Trophoblast cell (in vitro differentiated cells and primary cell): ENCODE measurements at regions not wholly inside any gene's neighbourhood (a gene's known extent, or its start where the extent isn't known, plus 50 kb on each side); places are given as distances from the start of the nearest gene placed in this dataset.
A peak's percentile ranks its signal among the peaks of the same experiment; 100 is the strongest.

Experiments used
- DNase-seq, 2 donors: peaks; one replicate each; pipeline ENCODE4 v3.0.0-alpha.2; 2016
- H2AFZ ChIP-seq: 2 replicates; pipeline ENCODE4 v1.6.1; 2013; ENCODE audit warnings: low read length, moderate library complexity, mild to moderate bottlenecking; ENCODE audit not compliant: insufficient read depth, poor library complexity
- H2AK5ac ChIP-seq: 2 replicates; pipeline ENCODE4 v1.6.1; 2013; ENCODE audit warnings: mild to moderate bottlenecking, low read length
- H2BK120ac ChIP-seq: 2 replicates; pipeline ENCODE4 v1.6.1; 2013; ENCODE audit warnings: low read length, mild to moderate bottlenecking, moderate library complexity; ENCODE audit not compliant: insufficient read depth, poor library complexity
- H2BK12ac ChIP-seq: 2 replicates; pipeline ENCODE4 v1.6.1; 2013; ENCODE audit warnings: mild to moderate bottlenecking, low read length, moderate library complexity
- H2BK5ac ChIP-seq: 2 replicates; pipeline ENCODE4 v1.6.1; 2013; ENCODE audit warnings: low read length, low read depth, moderate library complexity, mild to moderate bottlenecking; ENCODE audit not compliant: poor library complexity
- H3K14ac ChIP-seq: 2 replicates; pipeline ENCODE4 v1.6.1; 2013; ENCODE audit warnings: mild to moderate bottlenecking, low read length
- H3K18ac ChIP-seq: 2 replicates; pipeline ENCODE4 v1.6.1; 2013; ENCODE audit warnings: mild to moderate bottlenecking, low read length
- H3K23ac ChIP-seq: 2 replicates; pipeline ENCODE4 v1.6.1; 2013; ENCODE audit warnings: low read length
- H3K27ac ChIP-seq: 2 replicates; pipeline ENCODE4 v1.5.1; 2013; ENCODE audit warnings: low read depth, mild to moderate bottlenecking, inconsistent platforms, low read length, moderate library complexity
- H3K27me3 ChIP-seq: 2 replicates; pipeline ENCODE4 v1.6.1; 2013; ENCODE audit warnings: inconsistent platforms, mild to moderate bottlenecking, low read length, moderate library complexity; ENCODE audit not compliant: insufficient read depth
- H3K36me3 ChIP-seq, 2 experiments: 1 replicate in 1 of 2; 2 replicates in 1 of 2; pipeline ENCODE4 v1.6.1; 2013; ENCODE audit warnings: low read length in 2 of 2, mild to moderate bottlenecking in 2 of 2, moderate library complexity in 1 of 2; ENCODE audit not compliant: insufficient read depth in 2 of 2, control insufficient read depth in 1 of 2
- H3K4ac ChIP-seq: 2 replicates; pipeline ENCODE4 v1.6.1; 2013; ENCODE audit warnings: low read depth, mild to moderate bottlenecking, low read length, moderate library complexity
- H3K4me1 ChIP-seq, 2 experiments: 1 replicate in 1 of 2; 2 replicates in 1 of 2; pipeline ENCODE4 v1.6.1; 2013; ENCODE audit warnings: low read length in 2 of 2, mild to moderate bottlenecking in 2 of 2, moderate library complexity in 1 of 2; ENCODE audit not compliant: insufficient read depth in 2 of 2, control insufficient read depth in 1 of 2
- H3K4me2 ChIP-seq: 2 replicates; pipeline ENCODE4 v1.6.1; 2013; ENCODE audit warnings: inconsistent platforms, mild to moderate bottlenecking, low read length, moderate library complexity
- H3K4me3 ChIP-seq: 2 replicates; pipeline ENCODE4 v1.5.1; 2013; ENCODE audit warnings: mild to moderate bottlenecking, low read depth, low read length, inconsistent platforms
- H3K79me1 ChIP-seq: one replicate; pipeline ENCODE4 v1.6.1; 2013; ENCODE audit warnings: low read length
- H3K79me2 ChIP-seq: 2 replicates; pipeline ENCODE4 v1.6.1; 2013; ENCODE audit warnings: low read length, mild to moderate bottlenecking; ENCODE audit not compliant: control insufficient read depth, insufficient read depth, poor library complexity
- H3K9ac ChIP-seq: 2 replicates; pipeline ENCODE4 v1.6.1; 2013; ENCODE audit warnings: mild to moderate bottlenecking, low read length
- H3K9me3 ChIP-seq: 2 replicates; pipeline ENCODE4 v1.6.1; 2013; ENCODE audit warnings: low read depth, mild to moderate bottlenecking, control low read depth, inconsistent platforms, low read length; ENCODE audit not compliant: insufficient read depth
- H4K12ac ChIP-seq: 2 replicates; pipeline ENCODE4 v1.6.1; 2013; ENCODE audit warnings: low read depth, mild to moderate bottlenecking, low read length, moderate library complexity
- H4K8ac ChIP-seq: 2 replicates; pipeline ENCODE4 v1.6.1; 2013; ENCODE audit warnings: low read depth, mild to moderate bottlenecking, low read length, moderate library complexity
- H4K91ac ChIP-seq: one replicate; pipeline ENCODE4 v1.6.1; 2013; ENCODE audit warnings: low read depth, mild to moderate bottlenecking, low read length, moderate library complexity
- WGBS: extraction: QIAGEN DNeasy Blood & Tissue Kit; methylation state at CpG from one replicate; pipeline ENCODE4 v1.1.7; 2013; ENCODE audit warnings: missing lambda C conversion rate; ENCODE audit not compliant: insufficient read length, insufficient coverage; ENCODE audit errors: extremely low coverage; 5-methylcytosine and 5-hydroxymethylcytosine counted together

GRCh38 chr3:127358641-127359040, 70.8 kb upstream of the PRR20G start:
- H3K9me3 ChIP-seq, result peaks cover 29% of the 10 kb centered on the region
- DNase-seq, result no peak
- no peak overlapping the region for H3K18ac ChIP-seq
- H2AK5ac ChIP-seq, result no peak overlapping the region
- no peak overlapping the region for H3K9ac ChIP-seq
- no peaks in the 10 kb centered on the region for H3K36me3 ChIP-seq
- H3K23ac ChIP-seq, result no peak overlapping the region
- no peak overlapping the region for H3K4me2 ChIP-seq
- H4K8ac ChIP-seq, result no peak overlapping the region
- no peak overlapping the region for H4K91ac ChIP-seq
- H2BK12ac ChIP-seq, result no peak overlapping the region
- no peak overlapping the region for H3K4me3 ChIP-seq
- no peaks in the 10 kb centered on the region for H3K79me1 ChIP-seq
- H3K27me3 ChIP-seq, result no peaks in the 10 kb centered on the region
- no peaks in the 10 kb centered on the region for H3K4me1 ChIP-seq
- no peak overlapping the region for H2BK120ac ChIP-seq
- H3K79me2 ChIP-seq, result no peaks in the 10 kb centered on the region
- no peak overlapping the region for H3K27ac ChIP-seq
- no peak overlapping the region for H3K14ac ChIP-seq
- H2AFZ ChIP-seq, result no peak overlapping the region
- H2BK5ac ChIP-seq, result no peak overlapping the region
- H4K12ac ChIP-seq, result no peak overlapping the region
- no CpG with 5 or more reads among the region's 6 CpGs for WGBS
- no peak overlapping the region for H3K4ac ChIP-seq

- H3K4me1 ChIP-seq, result no peaks in the 10 kb centered on the region
- H3K79me2 ChIP-seq, result no peaks in the 10 kb centered on the region
- H4K8ac ChIP-seq, result no peak overlapping the region
- no peak overlapping the region for H2AFZ ChIP-seq
- no peak overlapping the region for H3K14ac ChIP-seq
- H3K18ac ChIP-seq, result no peak overlapping the region
- no peak overlapping the region for H3K9ac ChIP-seq
- no peaks in the 10 kb centered on the region for H3K36me3 ChIP-seq
- no peak overlapping the region for H3K4me3 ChIP-seq
- WGBS, result no CpG with 5 or more reads among the region's 2 CpGs
- no peak overlapping the region for H3K4me2 ChIP-seq
- peaks cover 24% of the 10 kb centered on the region for H3K9me3 ChIP-seq
- no peak overlapping the region for H3K23ac ChIP-seq
- no peak overlapping the region for H2BK12ac ChIP-seq
- DNase-seq, result no peak
- H2AK5ac ChIP-seq, result no peak overlapping the region
- no peak overlapping the region for H3K27ac ChIP-seq
- H2BK5ac ChIP-seq, result no peak overlapping the region
- no peak overlapping the region for H4K91ac ChIP-seq
- H3K27me3 ChIP-seq, result no peaks in the 10 kb centered on the region
- H4K12ac ChIP-seq, result no peak overlapping the region
- H3K4ac ChIP-seq, result no peak overlapping the region
- H2BK120ac ChIP-seq, result no peak overlapping the region
- no peaks in the 10 kb centered on the region for H3K79me1 ChIP-seq
Observed at GRCh38 chr3:127356381-127356780, 68.5 kb upstream of the PRR20G start.

- no peak for DNase-seq
- Histone ChIP-seq H3K4me1 (no peaks in the 10 kb centered on the region), H4K12ac (no peak overlapping the region), H3K4ac (no peak overlapping the region), H4K91ac (no peak overlapping the region), H2BK5ac (no peak overlapping the region), H2AFZ (no peak overlapping the region), H2BK12ac (no peak overlapping the region), H3K9me3 (peaks cover 21% of the 10 kb centered on the region), H3K79me2 (no peaks in the 10 kb centered on the region), H2BK120ac (no peak overlapping the region), H3K9ac (no peak overlapping the region), H3K27ac (no peak overlapping the region), H3K79me1 (no peaks in the 10 kb centered on the region), H2AK5ac (no peak overlapping the region), H3K23ac (no peak overlapping the region), H3K4me3 (peak overlapping the region; percentile 13), H3K18ac (no peak overlapping the region), H3K4me2 (no peak overlapping the region), H4K8ac (no peak overlapping the region), H3K14ac (no peak overlapping the region), H3K36me3 (no peaks in the 10 kb centered on the region), H3K27me3 (no peaks in the 10 kb centered on the region)
- WGBS, result no CpG with 5 or more reads among the region's 3 CpGs
Observed at GRCh38 chr3:127354761-127355160, 66.9 kb upstream of the PRR20G start.

- H2AFZ ChIP-seq, result no peak overlapping the region
- no peaks in the 10 kb centered on the region for H3K79me1 ChIP-seq
- no peaks in the 10 kb centered on the region for H3K27me3 ChIP-seq
- H3K18ac ChIP-seq, result no peak overlapping the region
- H4K91ac ChIP-seq, result no peak overlapping the region
- H3K14ac ChIP-seq, result no peak overlapping the region
- H3K9ac ChIP-seq, result no peak overlapping the region
- DNase-seq, result no peak
- H3K9me3 ChIP-seq, result peaks cover 15% of the 10 kb centered on the region
- H4K8ac ChIP-seq, result no peak overlapping the region
- H2BK120ac ChIP-seq, result no peak overlapping the region
- H3K36me3 ChIP-seq, result no peaks in the 10 kb centered on the region
- H2BK12ac ChIP-seq, result no peak overlapping the region
- H3K4ac ChIP-seq, result no peak overlapping the region
- H3K23ac ChIP-seq, result no peak overlapping the region
- no peak overlapping the region for H2AK5ac ChIP-seq
- no peak overlapping the region for H3K4me2 ChIP-seq
- no peak overlapping the region for H4K12ac ChIP-seq
- H3K79me2 ChIP-seq, result no peaks in the 10 kb centered on the region
- H3K4me1 ChIP-seq, result no peaks in the 10 kb centered on the region
- H3K27ac ChIP-seq, result no peak overlapping the region
- H2BK5ac ChIP-seq, result no peak overlapping the region
- H3K4me3 ChIP-seq, result no peak overlapping the region
- no CpG with 5 or more reads among the region's 4 CpGs for WGBS
Observed at GRCh38 chr3:127352612-127353011, 64.8 kb upstream of the PRR20G start.
